Ammon's horn (tissue), 1 donor: ENCODE measurements at regions not wholly inside any gene's neighbourhood (a gene's known extent, or its start where the extent isn't known, plus 50 kb on each side); places are given as distances from the start of the nearest gene placed in this dataset.
"Not testable (repeated sequence)": the region's sequence is repeated elsewhere in the genome, so short reads cannot be mapped to it uniquely, and the experiment has no call there.

ENCODE experiments used
- DNase-seq: peaks from one replicate; pipeline ENCODE4 v3.0.0-alpha.2; 2016; ENCODE audit warnings: low spot score

- DNase-seq = no peak
Observed at GRCh38 chr16:46519063-46519462, 102.1 kb downstream of the SHCBP1 start.

GRCh38 chr16:46496701-46497100 is 124.5 kb downstream of the SHCBP1 start:
- no peak for DNase-seq

GRCh38 chr16:46482895-46483294 is 138.3 kb downstream of the SHCBP1 start:
- DNase-seq = no peak

GRCh38 chr16:46466239-46466638 is 154.9 kb downstream of the SHCBP1 start:
- no peak for DNase-seq

- not testable (repeated sequence) for DNase-seq
Observed at GRCh38 chr16:46454801-46455200, 166.4 kb downstream of the SHCBP1 start.

GRCh38 chr16:46428108-46429061 is 192.8 kb downstream of the SHCBP1 start:
- no peak for DNase-seq

- no peak for DNase-seq
Observed at GRCh38 chr16:46427340-46428107, 193.7 kb downstream of the SHCBP1 start.

- no peak for DNase-seq
Observed at GRCh38 chr16:46426336-46426735, 194.8 kb downstream of the SHCBP1 start.

GRCh38 chr16:46404028-46404427 is 217.2 kb downstream of the SHCBP1 start:
- no peak for DNase-seq

GRCh38 chr16:46398559-46398958 is 222.6 kb downstream of the SHCBP1 start:
- DNase-seq = not testable (repeated sequence)

GRCh38 chr16:46396883-46397270 is 224.3 kb downstream of the SHCBP1 start:
- peak; percentile 9 for DNase-seq

- peak; percentile 25 for DNase-seq
Observed at GRCh38 chr16:46396131-46396882, 224.9 kb downstream of the SHCBP1 start.

GRCh38 chr16:46395391-46395921 is 225.7 kb downstream of the SHCBP1 start:
- peak; percentile 35 for DNase-seq

GRCh38 chr16:46394963-46395362 is 226.2 kb downstream of the SHCBP1 start:
- peak; percentile 13 for DNase-seq

- DNase-seq = peak; percentile 9
Observed at GRCh38 chr16:46394149-46394548, 227.0 kb downstream of the SHCBP1 start.

- peak; percentile 82 for DNase-seq
Observed at GRCh38 chr16:46392930-46393722, 228.1 kb downstream of the SHCBP1 start.

GRCh38 chr16:46390660-46391462 is 230.3 kb downstream of the SHCBP1 start:
- peak; percentile 61 for DNase-seq

GRCh38 chr16:46389561-46390041 is 231.6 kb downstream of the SHCBP1 start:
- peak; percentile 98 for DNase-seq

GRCh38 chr16:46388939-46389491 is 232.2 kb downstream of the SHCBP1 start:
- DNase-seq = not testable (repeated sequence)

GRCh38 chr16:46388354-46388753 is 232.8 kb downstream of the SHCBP1 start:
- DNase-seq = not testable (repeated sequence)
